Heart left ventricle (tissue), 16 donors: ENCODE measurements at regions not wholly inside any gene's neighbourhood (a gene's known extent, or its start where the extent isn't known, plus 50 kb on each side); places are given as distances from the start of the nearest gene placed in this dataset.

ENCODE experiments used
- ATAC-seq, 4 donors: fragments of 200-7000 bp; cut with Tn5 transposase; one replicate each; pipeline ENCODE4 v1.9.1; 2020 to 2022; ENCODE audit warnings: moderate library complexity in 4 of 4, mild to moderate bottlenecking in 3 of 4, moderate number of reproducible peaks in 1 of 4
- DNase-seq, 5 donors: peaks; one replicate each; pipeline ENCODE4 v3.0.0-alpha.2; 2020
- H3K27ac ChIP-seq, 12 donors: fragments of 200-600 bp; sonication (generic) in 4 of 12; one replicate each; pipeline versions ENCODE4 v1.5.0 to v1.8.0; 2016 to 2022; ENCODE audit warnings: mild to moderate bottlenecking in 2 of 12
- H3K27me3 ChIP-seq, 9 donors: fragments of 200-600 bp; sonication (generic) in 2 of 9; one replicate each; pipeline versions ENCODE4 v1.5.1 to v1.8.0; 2016 to 2022; ENCODE audit warnings: mild to moderate bottlenecking in 3 of 9
- H3K36me3 ChIP-seq, 9 donors: fragments of 200-600 bp; sonication (generic) in 2 of 9; one replicate each; pipeline versions ENCODE4 v1.5.0 to v1.8.0; 2018 to 2022; ENCODE audit warnings: mild to moderate bottlenecking in 2 of 9
- H3K4me1 ChIP-seq, 12 donors: fragments of 200-600 bp; sonication (generic) in 4 of 12; one replicate each; pipeline versions ENCODE4 v1.5.0 to v1.8.0; 2016 to 2022; ENCODE audit warnings: mild to moderate bottlenecking in 3 of 12
- H3K4me3 ChIP-seq, 12 donors: fragments of 200-600 bp; sonication (generic) in 4 of 12; one replicate each; pipeline versions ENCODE4 v1.5.0 to v1.8.0; 2017 to 2022; ENCODE audit warnings: mild to moderate bottlenecking in 9 of 12, moderate library complexity in 4 of 12
- H3K9me3 ChIP-seq, 12 donors: fragments of 200-600 bp; sonication (generic) in 4 of 12; one replicate each; pipeline versions ENCODE4 v1.5.0 to v1.8.0; 2016 to 2022; ENCODE audit warnings: mild to moderate bottlenecking in 1 of 12
- CTCF ChIP-seq, 12 donors: fragments of 200-600 bp; sonication (generic) in 4 of 12; IDR thresholded peaks; one replicate each; pipeline versions ENCODE4 v1.5.0 to v1.8.0; 2018 to 2022; ENCODE audit warnings: antibody characterized with exemption in 12 of 12, mild to moderate bottlenecking in 5 of 12
- POLR2A ChIP-seq, 2 donors: fragments of 450-650 bp; IDR thresholded peaks; one replicate each; pipeline ENCODE4 v1.6.1; 2017; ENCODE audit warnings: antibody characterized with exemption in 2 of 2, mild to moderate bottlenecking in 2 of 2, moderate library complexity in 2 of 2
- WGBS, 4 donors: extraction: QIAGEN DNeasy Blood & Tissue Kit in 2 of 4; methylation state at CpG; one replicate each; pipeline versions ENCODE4 v1.1.5 to v1.1.7; 2013 to 2018; 5-methylcytosine and 5-hydroxymethylcytosine counted together
- intact Hi-C, 10 donors: fragments of 100-400 bp; cut with DNase I; formaldehyde crosslinking; loops; one replicate each; pipeline versions ENCODE4 v1.11.1 to v1.14.2; 2022
- donor health status: ischemic (EF 13 %, LVEDD 7.1; RV severe dilation, severe dysfunction).
- donor health status: healthy with polysubstance abuse.
- donor health status: DM: no; HTN: yes; CAD: no.
- donor health status: DM: no; HTN: no; CAD: no.
- donor health status: ischemic (EF 25% LVEDD 6.9; RV normal size, moderate dysfunction).
- donor health status: ischemic (EF 25% LVEDD 5.7; RV mildly dilated, moderate dysfunction).
- donor health status: healthy.
- donor health status: DM: yes; HTN: yes; CAD: no.
- donor health status: ischemic (EF 35%, LVEDD 5.7; RV mildly dilated, moderate dysfunction).
- donor health status: nonischemic (EF 11% LVEDD 7.7; RV severe dilation, severe dysfunction).
- donor health status: DM: yes; HTN: yes; CAD: no.
- donor health status: PGD.
- donor health status: ischemic (EF 29% LVEDD 5.4; RV normal size, mild dysfunction).
- donor health status: nonischemic (EF 23%, LVEDD 6.1; RV moderate dilation, normal function).

- intact Hi-C loops, result no loop called here
- Histone ChIP-seq H3K27ac (no peak overlapping the region), H3K9me3 (peaks cover 0 to 9% (median 0%) of the 10 kb centered on the region in 12 donors), H3K27me3 (peaks cover 0 to 12% (median 0%) of the 10 kb centered on the region in 9 donors), H3K4me1 (no peaks in the 10 kb centered on the region), H3K4me3 (no peak overlapping the region), H3K36me3 (no peaks in the 10 kb centered on the region)
- DNase-seq (no peak), ATAC-seq (no peak)
- WGBS, 4 donors, result 77 to 80% (median 78%) methylated on average over 25 to 26 of the region's 26 CpGs
- TF ChIP-seq POLR2A (IDR thresholded peaks at IDR 0.05) (no peak), CTCF (IDR thresholded peaks at IDR 0.05) (no peak)
Observed at GRCh38 chr5:2141254-2142000, 258.7 kb upstream of the IRX4 start.

- peaks cover 0 to 9% (median 0%) of the 10 kb centered on the region in 12 donors for H3K9me3 ChIP-seq
- 81 to 86% (median 83%) methylated on average over 25 of the region's 25 CpGs for WGBS, 4 donors
- no peak overlapping the region for H3K27ac ChIP-seq
- no peak overlapping the region for H3K4me3 ChIP-seq
- intact Hi-C loops, result no loop called here
- H3K36me3 ChIP-seq, result no peaks in the 10 kb centered on the region
- H3K4me1 ChIP-seq, result no peaks in the 10 kb centered on the region
- H3K27me3 ChIP-seq, result peaks cover 0 to 12% (median 0%) of the 10 kb centered on the region in 9 donors
- no peak for DNase-seq
- TF ChIP-seq CTCF (IDR thresholded peaks at IDR 0.05), result no peak
- TF ChIP-seq POLR2A (IDR thresholded peaks at IDR 0.05), result no peak
- no peak for ATAC-seq
Observed at GRCh38 chr5:2140501-2141175, 257.9 kb upstream of the IRX4 start.

GRCh38 chr5:2139478-2139877, 256.8 kb upstream of the IRX4 start:
- intact Hi-C loops, result no loop called here
- ATAC-seq (no peak), DNase-seq (no peak)
- TF ChIP-seq CTCF (IDR thresholded peaks at IDR 0.05), result no peak
- no peak for TF ChIP-seq POLR2A (IDR thresholded peaks at IDR 0.05)
- Histone ChIP-seq H3K4me1 (no peaks in the 10 kb centered on the region), H3K9me3 (peaks cover 0 to 4% (median 0%) of the 10 kb centered on the region in 12 donors), H3K36me3 (no peaks in the 10 kb centered on the region), H3K27ac (no peak overlapping the region), H3K4me3 (no peak overlapping the region), H3K27me3 (peaks cover 0 to 12% (median 0%) of the 10 kb centered on the region in 9 donors)
- WGBS, 4 donors, result 72 to 91% (median 79%) methylated on average over 3 to 5 of the region's 5 CpGs

- Histone ChIP-seq H3K27ac (no peak overlapping the region), H3K4me3 (no peak overlapping the region), H3K36me3 (no peaks in the 10 kb centered on the region), H3K27me3 (peaks cover 0 to 12% (median 0%) of the 10 kb centered on the region in 9 donors), H3K9me3 (no peaks in the 10 kb centered on the region), H3K4me1 (no peaks in the 10 kb centered on the region)
- no peak for TF ChIP-seq CTCF (IDR thresholded peaks at IDR 0.05)
- TF ChIP-seq POLR2A (IDR thresholded peaks at IDR 0.05), result no peak
- intact Hi-C loops, result no loop called here
- WGBS, 4 donors, result 84 to 89% (median 85%) methylated on average over 10 to 12 of the region's 12 CpGs
- DNase-seq, result no peak
- no peak for ATAC-seq
Observed at GRCh38 chr5:2138896-2139295, 256.2 kb upstream of the IRX4 start.
